ENCODE measurements at regions not wholly inside any gene's neighbourhood (a gene's known extent, or its start where the extent isn't known, plus 50 kb on each side); places are given as distances from the start of the nearest gene placed in this dataset.

GRCh38 chr12:65567820-65568219, 256.5 kb upstream of the HMGA2 start:
- Mint-ChIP-seq H3K4me3 (no peak overlapping the region), H3K9me3 (peaks cover 3% of the 10 kb centered on the region), H3K4me1 (ENCODE audit: low read depth) (no peaks in the 10 kb centered on the region), H3K27me3 (ENCODE audit: low read depth) (peaks cover 12% of the 10 kb centered on the region), H3K27ac (no peak overlapping the region), H3K36me3 (ENCODE audit: low read depth) (no peaks in the 10 kb centered on the region)

DNA sequence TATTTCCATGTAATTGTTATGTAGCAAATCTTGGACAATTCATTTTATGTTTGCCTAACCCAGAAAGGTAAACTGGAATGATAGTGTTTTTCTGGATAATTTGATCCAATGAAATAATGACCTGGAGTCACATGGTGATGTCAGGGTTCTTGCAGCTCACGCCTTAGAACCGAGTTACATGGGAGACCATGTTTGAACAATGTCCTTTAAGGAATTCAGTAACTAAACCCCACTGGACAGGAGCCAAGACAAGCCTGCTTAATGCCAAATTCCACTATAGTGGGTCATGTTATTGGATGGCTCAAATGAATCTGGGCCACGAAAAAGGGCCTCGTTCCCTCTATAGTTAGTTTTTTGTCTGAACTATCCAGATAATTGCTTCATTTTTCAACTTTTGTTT, 255.8 kb upstream of the HMGA2 start:
- H3K27me3 Mint-ChIP-seq (ENCODE audit: low read depth) = peaks cover 12% of the 10 kb centered on the region
- H3K9me3 Mint-ChIP-seq = peaks cover 8% of the 10 kb centered on the region
- H3K36me3 Mint-ChIP-seq (ENCODE audit: low read depth) = no peaks in the 10 kb centered on the region
- no peak overlapping the region for H3K27ac Mint-ChIP-seq
- H3K4me3 Mint-ChIP-seq = no peak overlapping the region
- H3K4me1 Mint-ChIP-seq (ENCODE audit: low read depth) = no peaks in the 10 kb centered on the region

GRCh38 chr12:65570451-65571130, 253.7 kb upstream of the HMGA2 start:
- Mint-ChIP-seq H3K27me3 (ENCODE audit: low read depth) (peaks cover 12% of the 10 kb centered on the region), H3K4me1 (ENCODE audit: low read depth) (no peaks in the 10 kb centered on the region), H3K36me3 (ENCODE audit: low read depth) (no peaks in the 10 kb centered on the region)

DNA sequence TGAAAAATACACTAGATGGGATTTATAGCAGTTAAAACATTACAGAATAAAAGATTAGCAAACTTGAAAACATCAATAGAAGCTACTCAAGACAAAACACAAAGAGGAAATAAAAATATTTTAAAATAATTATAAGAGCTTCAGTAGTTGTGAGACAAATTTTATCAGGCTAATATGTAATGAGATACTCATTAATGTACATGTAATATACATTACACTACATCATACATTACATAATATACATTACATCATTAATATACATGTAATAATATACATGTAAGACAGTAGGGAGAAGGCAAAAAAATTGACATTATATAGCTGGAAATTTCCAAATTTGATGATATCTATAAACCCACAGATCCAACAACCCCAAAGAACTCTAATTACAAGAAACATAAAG, 249.4 kb upstream of the HMGA2 start:
- H3K4me3 Mint-ChIP-seq = no peak overlapping the region

More at GRCh38 chr12:65570451-65571130, 253.7 kb upstream of the HMGA2 start:
- Mint-ChIP-seq H3K4me3 (no peak overlapping the region), H3K27ac (no peak overlapping the region), H3K9me3 (peaks cover 17% of the 10 kb centered on the region)

GRCh38 chr12:65584016-65584415, 240.3 kb upstream of the HMGA2 start:
- H3K4me1 Mint-ChIP-seq (ENCODE audit: low read depth) = no peaks in the 10 kb centered on the region
- H3K36me3 Mint-ChIP-seq (ENCODE audit: low read depth) = no peaks in the 10 kb centered on the region
- no peak overlapping the region for H3K27ac Mint-ChIP-seq
- H3K27me3 Mint-ChIP-seq (ENCODE audit: low read depth) = no peaks in the 10 kb centered on the region
- H3K9me3 Mint-ChIP-seq = no peaks in the 10 kb centered on the region
- H3K4me3 Mint-ChIP-seq = no peak overlapping the region

More for the DNA sequence above, 249.4 kb upstream of the HMGA2 start:
- no peak overlapping the region for H3K27ac Mint-ChIP-seq
- H3K9me3 Mint-ChIP-seq = peaks cover 17% of the 10 kb centered on the region
- no peaks in the 10 kb centered on the region for H3K4me1 Mint-ChIP-seq (ENCODE audit: low read depth)
- H3K27me3 Mint-ChIP-seq (ENCODE audit: low read depth) = no peaks in the 10 kb centered on the region
- H3K36me3 Mint-ChIP-seq (ENCODE audit: low read depth) = no peaks in the 10 kb centered on the region

DNA sequence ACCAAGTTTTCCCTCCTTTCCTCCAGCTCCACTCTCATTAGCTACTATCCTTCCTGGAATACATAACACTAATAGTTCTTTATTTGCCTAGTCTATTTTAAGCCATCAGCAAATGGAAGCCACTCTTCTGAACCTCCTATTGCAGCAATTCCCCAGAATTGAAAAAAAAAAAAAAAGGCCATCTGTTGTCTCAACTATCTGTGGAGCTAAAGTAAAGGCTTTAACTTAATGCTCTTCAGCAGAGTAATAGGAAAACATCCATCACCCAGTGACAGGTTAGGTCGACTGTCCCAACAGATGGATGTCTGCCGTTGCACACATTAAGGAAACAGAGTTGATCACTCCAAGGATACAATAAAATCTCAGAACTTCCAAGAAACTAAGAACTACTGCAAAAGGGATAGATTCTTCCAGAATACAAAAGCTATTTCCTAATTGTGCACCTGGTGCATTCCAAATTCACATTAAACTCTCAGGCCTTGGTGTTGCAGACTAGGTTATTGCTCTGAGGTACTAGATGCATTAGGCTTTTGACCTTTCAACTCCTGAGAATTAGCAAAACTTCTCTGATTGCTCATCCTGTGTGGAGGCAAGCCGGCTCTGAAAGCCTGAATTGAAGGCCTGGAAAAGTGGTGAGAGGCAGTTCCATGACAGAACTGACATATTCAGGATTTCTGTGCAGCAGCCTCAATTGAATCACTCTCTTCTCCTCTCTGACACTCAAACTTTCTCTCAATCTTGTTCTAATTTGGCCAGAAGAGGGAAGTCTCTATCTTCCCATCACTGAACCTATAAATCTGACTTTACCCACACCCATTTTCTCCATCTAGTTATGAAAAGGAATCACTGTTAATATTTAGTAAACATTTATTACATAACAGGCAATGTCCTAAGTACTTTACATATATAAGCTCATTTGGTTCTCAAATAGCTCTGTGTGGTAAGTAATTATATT, 238.4 kb upstream of the HMGA2 start:
- no peaks in the 10 kb centered on the region for H3K4me1 Mint-ChIP-seq (ENCODE audit: low read depth)
- H3K9me3 Mint-ChIP-seq = no peaks in the 10 kb centered on the region
- no peaks in the 10 kb centered on the region for H3K27me3 Mint-ChIP-seq (ENCODE audit: low read depth)
- no peaks in the 10 kb centered on the region for H3K36me3 Mint-ChIP-seq (ENCODE audit: low read depth)
- no peak overlapping the region for H3K27ac Mint-ChIP-seq
- H3K4me3 Mint-ChIP-seq = no peak overlapping the region

DNA sequence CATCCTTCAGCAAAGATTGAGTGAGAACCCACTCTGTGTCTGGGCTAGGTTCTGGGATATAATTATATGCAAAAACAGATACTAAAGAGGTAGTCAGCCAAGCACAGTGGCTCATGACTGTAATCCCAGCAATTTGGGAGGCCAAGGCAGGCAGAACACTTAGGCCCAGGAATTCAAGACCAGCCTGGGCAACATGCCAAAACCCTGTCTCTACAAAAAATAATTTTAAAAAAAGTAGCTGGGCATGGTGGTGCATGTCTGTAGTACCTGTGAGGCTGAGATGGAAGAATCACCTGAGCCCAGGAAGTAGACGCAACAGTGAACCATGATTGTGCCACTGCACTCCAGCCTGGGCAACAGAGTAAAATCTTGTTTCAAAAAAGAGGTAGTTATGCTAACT, 237.5 kb upstream of the HMGA2 start:
- Mint-ChIP-seq H3K27ac (no peak overlapping the region), H3K27me3 (ENCODE audit: low read depth) (peaks cover under 1% of the 10 kb centered on the region), H3K36me3 (ENCODE audit: low read depth) (no peaks in the 10 kb centered on the region), H3K9me3 (no peaks in the 10 kb centered on the region), H3K4me1 (ENCODE audit: low read depth) (no peaks in the 10 kb centered on the region), H3K4me3 (no peak overlapping the region)

DNA sequence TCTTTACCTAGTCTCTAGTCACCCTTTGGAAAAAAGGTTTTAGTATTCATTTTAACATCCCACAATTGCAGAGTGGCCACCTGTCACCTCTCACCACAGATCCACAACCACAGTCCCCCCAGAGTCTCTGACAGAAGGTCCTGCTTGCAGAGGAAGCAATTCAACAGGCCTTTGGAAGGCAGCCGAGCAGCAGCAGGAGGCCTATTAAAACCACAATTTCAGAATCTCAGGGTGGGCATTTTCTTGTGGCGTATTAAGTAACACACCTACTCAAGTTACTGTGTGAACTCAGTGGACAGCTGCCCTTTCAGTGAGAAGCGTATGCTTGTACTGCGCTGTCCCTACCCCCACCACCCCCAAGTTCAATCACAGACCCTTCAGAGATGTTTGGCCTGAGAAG, 234.0 kb upstream of the HMGA2 start:
- H3K27ac Mint-ChIP-seq = no peak overlapping the region
- no peaks in the 10 kb centered on the region for H3K9me3 Mint-ChIP-seq
- H3K4me1 Mint-ChIP-seq (ENCODE audit: low read depth) = no peaks in the 10 kb centered on the region
- H3K4me3 Mint-ChIP-seq = no peak overlapping the region
- H3K36me3 Mint-ChIP-seq (ENCODE audit: low read depth) = no peaks in the 10 kb centered on the region
- H3K27me3 Mint-ChIP-seq (ENCODE audit: low read depth) = peaks cover 3% of the 10 kb centered on the region

DNA sequence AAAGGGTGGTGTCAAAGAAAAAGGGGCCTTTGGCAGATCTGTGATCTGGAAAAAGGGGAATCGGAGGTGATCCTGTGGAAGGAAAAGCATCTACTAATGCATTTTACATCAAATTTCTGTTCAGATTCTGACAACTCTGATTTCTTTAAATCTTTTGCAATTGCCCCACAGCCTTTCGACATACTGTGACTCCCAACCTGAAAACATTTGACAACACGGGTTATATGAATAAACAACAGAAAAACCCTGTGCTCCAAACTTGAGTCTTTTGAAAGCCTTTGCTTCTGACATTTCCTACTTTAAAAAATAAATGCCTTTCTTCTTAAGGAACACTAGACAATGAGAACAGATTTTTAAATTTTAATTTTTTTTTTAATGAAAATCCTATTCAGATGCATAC, 231.9 kb upstream of the HMGA2 start:
- Mint-ChIP-seq H3K4me1 (ENCODE audit: low read depth) (no peaks in the 10 kb centered on the region), H3K27me3 (ENCODE audit: low read depth) (peaks cover 3% of the 10 kb centered on the region), H3K27ac (no peak overlapping the region), H3K36me3 (ENCODE audit: low read depth) (no peaks in the 10 kb centered on the region), H3K4me3 (no peak overlapping the region), H3K9me3 (no peaks in the 10 kb centered on the region)

DNA sequence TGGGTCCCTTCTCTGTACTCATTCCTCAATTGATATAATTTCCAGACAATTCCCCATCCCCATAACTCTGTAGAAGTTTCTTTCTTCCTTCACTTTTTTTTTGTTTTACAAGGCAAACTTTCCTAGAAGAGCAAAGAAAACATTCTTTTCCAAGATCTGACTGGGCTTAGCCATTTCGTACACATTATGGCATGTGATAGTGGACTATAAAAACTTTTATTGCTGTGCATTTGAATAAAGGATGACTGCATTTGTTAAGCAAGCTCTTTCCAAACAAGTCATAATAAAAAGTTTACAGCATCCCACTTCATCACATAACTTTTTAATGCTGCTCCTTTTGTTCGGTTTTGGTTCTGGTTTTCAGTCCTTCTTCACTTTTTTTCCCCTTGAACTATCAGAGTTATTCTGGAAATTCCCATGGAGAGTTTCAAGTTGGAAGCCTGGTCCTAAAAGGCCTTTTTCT, 231.0 kb upstream of the HMGA2 start:
- Mint-ChIP-seq H3K9me3 (no peaks in the 10 kb centered on the region), H3K27ac (no peak overlapping the region), H3K27me3 (ENCODE audit: low read depth) (peaks cover 5% of the 10 kb centered on the region), H3K36me3 (ENCODE audit: low read depth) (no peaks in the 10 kb centered on the region), H3K4me3 (no peak overlapping the region), H3K4me1 (ENCODE audit: low read depth) (no peaks in the 10 kb centered on the region)

- no peak overlapping the region for H3K27ac Mint-ChIP-seq
- no peaks in the 10 kb centered on the region for H3K36me3 Mint-ChIP-seq (ENCODE audit: low read depth)
- peaks cover 7% of the 10 kb centered on the region for H3K27me3 Mint-ChIP-seq (ENCODE audit: low read depth)
- H3K9me3 Mint-ChIP-seq = no peaks in the 10 kb centered on the region
- no peak overlapping the region for H3K4me3 Mint-ChIP-seq
- no peaks in the 10 kb centered on the region for H3K4me1 Mint-ChIP-seq (ENCODE audit: low read depth)
These were observed 229.9 kb upstream of the HMGA2 start for GRCh38 chr12:65594409-65594808.

- peaks cover 7% of the 10 kb centered on the region for H3K27me3 Mint-ChIP-seq (ENCODE audit: low read depth)
- H3K4me1 Mint-ChIP-seq (ENCODE audit: low read depth) = no peaks in the 10 kb centered on the region
- no peaks in the 10 kb centered on the region for H3K36me3 Mint-ChIP-seq (ENCODE audit: low read depth)
- H3K4me3 Mint-ChIP-seq = no peak overlapping the region
- no peaks in the 10 kb centered on the region for H3K9me3 Mint-ChIP-seq
- no peak overlapping the region for H3K27ac Mint-ChIP-seq
These were observed 229.2 kb upstream of the HMGA2 start for GRCh38 chr12:65595016-65595560.

GRCh38 chr12:65596514-65597091, 227.7 kb upstream of the HMGA2 start:
- Mint-ChIP-seq H3K4me3 (no peak overlapping the region), H3K27me3 (ENCODE audit: low read depth) (peaks cover 12% of the 10 kb centered on the region), H3K9me3 (no peaks in the 10 kb centered on the region), H3K4me1 (ENCODE audit: low read depth) (no peaks in the 10 kb centered on the region), H3K27ac (no peak overlapping the region), H3K36me3 (ENCODE audit: low read depth) (no peaks in the 10 kb centered on the region)

GRCh38 chr12:65597527-65597926, 226.8 kb upstream of the HMGA2 start:
- Mint-ChIP-seq H3K36me3 (ENCODE audit: low read depth) (no peaks in the 10 kb centered on the region), H3K4me3 (no peak overlapping the region), H3K9me3 (no peaks in the 10 kb centered on the region), H3K27me3 (ENCODE audit: low read depth) (peaks cover 9% of the 10 kb centered on the region), H3K27ac (no peak overlapping the region), H3K4me1 (ENCODE audit: low read depth) (no peaks in the 10 kb centered on the region)
